ENCODE measurements at regions not wholly inside any gene's neighbourhood (a gene's known extent, or its start where the extent isn't known, plus 50 kb on each side); places are given as distances from the start of the nearest gene placed in this dataset.

- TF ChIP-seq POLR2AphosphoS5 (IDR thresholded peaks at IDR 0.05; ENCODE audit: insufficient read depth, low read depth, low read length), result no peak
- TF ChIP-seq, protein P1, sequence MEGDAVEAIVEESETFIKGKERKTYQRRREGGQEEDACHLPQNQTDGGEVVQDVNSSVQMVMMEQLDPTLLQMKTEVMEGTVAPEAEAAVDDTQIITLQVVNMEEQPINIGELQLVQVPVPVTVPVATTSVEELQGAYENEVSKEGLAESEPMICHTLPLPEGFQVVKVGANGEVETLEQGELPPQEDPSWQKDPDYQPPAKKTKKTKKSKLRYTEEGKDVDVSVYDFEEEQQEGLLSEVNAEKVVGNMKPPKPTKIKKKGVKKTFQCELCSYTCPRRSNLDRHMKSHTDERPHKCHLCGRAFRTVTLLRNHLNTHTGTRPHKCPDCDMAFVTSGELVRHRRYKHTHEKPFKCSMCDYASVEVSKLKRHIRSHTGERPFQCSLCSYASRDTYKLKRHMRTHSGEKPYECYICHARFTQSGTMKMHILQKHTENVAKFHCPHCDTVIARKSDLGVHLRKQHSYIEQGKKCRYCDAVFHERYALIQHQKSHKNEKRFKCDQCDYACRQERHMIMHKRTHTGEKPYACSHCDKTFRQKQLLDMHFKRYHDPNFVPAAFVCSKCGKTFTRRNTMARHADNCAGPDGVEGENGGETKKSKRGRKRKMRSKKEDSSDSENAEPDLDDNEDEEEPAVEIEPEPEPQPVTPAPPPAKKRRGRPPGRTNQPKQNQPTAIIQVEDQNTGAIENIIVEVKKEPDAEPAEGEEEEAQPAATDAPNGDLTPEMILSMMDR (IDR thresholded peaks at IDR 0.05; ENCODE audit: extremely low read depth in 1 of 2, insufficient read depth in 1 of 2, low read depth in 1 of 2, low read length in 2 of 2), result no peak
- no peak for TF ChIP-seq POLR2A (IDR thresholded peaks at IDR 0.05; ENCODE audit: low read depth, low read length)
Measured at GRCh38 chr18:7514796-7515440, 52.2 kb upstream of the PTPRM start.

All from endothelial cell of umbilical vein (primary cell).